NCI-H1105 treated with DMSO at 0.1 percent for 48 hours (cell line): ENCODE measurements at regions not wholly inside any gene's neighbourhood (a gene's known extent, or its start where the extent isn't known, plus 50 kb on each side); places are given as distances from the start of the nearest gene placed in this dataset.
A peak's percentile ranks its signal among the peaks of the same experiment; 100 is the strongest.

Experiments used
- DNase-seq: peaks from one replicate; lab custom pipeline; 2025; lab: John Stamatoyannopoulos, UW

GRCh38 chr1:177847843-177848242 is 122.0 kb downstream of the SEC16B start:
- no peak for DNase-seq

- DNase-seq, result no peak
Observed at GRCh38 chr1:177838907-177839485, 130.9 kb downstream of the SEC16B start.

DNA sequence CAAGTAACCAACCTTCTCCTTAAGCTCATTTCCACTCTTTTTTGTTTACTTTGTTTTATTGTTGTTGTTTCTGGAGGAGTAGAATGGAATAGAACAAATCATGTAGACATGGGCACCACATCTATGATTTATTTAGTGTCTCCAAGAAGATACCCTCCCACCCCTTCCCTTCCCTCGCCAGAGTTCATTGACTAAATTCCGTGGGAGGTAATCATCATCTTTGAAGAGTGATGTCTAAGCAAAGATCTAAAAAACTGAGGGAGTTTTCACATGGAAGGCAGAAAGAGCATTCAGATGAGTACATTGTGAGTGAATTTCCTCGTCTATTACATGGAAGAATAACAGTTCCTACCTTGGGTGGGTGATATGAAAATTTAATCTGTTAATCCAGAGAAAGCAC is 136.2 kb downstream of the SEC16B start:
- no peak for DNase-seq

- no peak for DNase-seq
Observed at GRCh38 chr1:177830531-177831135, 139.2 kb downstream of the SEC16B start.

- no peak for DNase-seq
Observed at GRCh38 chr1:177825276-177825901, 144.5 kb downstream of the SEC16B start.

DNA sequence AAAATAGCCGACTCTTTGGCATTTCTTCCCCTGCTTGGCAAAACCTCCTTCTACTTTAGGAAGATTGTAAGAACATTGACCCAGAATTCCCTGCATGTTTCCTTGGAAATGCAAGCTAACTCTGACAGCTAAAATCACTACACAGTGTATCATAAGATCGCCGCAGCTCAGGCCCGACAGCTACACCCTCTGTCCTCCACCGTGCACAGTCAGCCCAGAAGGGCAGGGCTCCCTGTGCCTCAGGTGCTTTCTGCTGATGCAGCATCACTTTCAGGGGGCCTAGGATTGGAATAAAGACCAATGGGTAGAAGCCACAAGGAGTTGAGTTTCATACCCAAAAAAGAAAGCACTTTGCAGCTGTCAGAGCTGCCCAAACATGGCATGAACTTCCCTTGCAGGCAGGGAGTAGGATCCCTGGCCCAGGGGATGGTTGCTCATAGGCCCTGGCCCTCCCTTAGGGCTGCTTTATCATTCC is 145.3 kb downstream of the SEC16B start:
- no peak for DNase-seq

- DNase-seq, result no peak
Observed at GRCh38 chr1:177820213-177820612, 149.6 kb downstream of the SEC16B start.

DNA sequence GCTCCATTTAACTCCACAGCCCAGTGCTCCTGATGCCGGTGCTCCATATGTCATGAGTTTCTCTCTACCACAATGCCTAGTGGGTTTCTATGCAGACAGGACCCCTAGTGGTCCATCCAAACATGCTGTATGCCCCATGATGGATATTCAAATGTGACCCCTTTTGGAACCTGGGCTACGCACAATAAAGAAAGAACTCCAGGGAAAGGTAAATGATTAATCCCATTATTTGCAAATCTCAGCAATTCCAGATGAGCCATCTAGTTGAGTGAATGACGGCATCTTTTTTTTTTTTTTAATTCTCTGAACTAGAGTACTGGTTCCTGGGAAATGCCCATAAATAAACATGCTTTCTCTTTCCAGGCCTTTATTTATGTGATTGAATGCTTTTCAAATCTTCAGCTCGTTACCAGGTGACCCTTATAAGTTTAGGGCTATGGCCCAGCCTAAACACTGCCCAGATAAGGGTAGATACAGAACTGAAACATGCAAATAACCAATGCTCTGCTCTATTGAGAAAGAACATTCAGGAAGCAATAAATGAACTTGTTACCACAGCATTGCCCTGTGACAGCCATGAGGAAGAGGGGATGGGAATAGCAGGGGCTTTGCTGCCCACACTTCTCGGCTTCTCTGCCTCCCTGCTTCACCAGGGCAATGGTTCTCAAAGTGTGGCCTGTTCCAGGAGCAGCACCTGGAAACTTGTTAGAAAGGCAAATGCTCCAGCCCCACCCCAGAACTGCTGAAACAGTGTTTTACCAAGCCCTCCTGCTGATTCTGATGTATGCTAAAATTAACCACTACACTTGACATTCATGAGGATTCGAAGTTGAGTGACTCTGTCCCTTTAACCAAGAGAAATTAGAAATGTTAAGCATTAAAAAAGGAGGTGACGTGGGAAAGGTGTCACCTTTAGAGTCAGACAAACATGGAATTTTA is 151.7 kb downstream of the SEC16B start:
- no peak for DNase-seq

DNA sequence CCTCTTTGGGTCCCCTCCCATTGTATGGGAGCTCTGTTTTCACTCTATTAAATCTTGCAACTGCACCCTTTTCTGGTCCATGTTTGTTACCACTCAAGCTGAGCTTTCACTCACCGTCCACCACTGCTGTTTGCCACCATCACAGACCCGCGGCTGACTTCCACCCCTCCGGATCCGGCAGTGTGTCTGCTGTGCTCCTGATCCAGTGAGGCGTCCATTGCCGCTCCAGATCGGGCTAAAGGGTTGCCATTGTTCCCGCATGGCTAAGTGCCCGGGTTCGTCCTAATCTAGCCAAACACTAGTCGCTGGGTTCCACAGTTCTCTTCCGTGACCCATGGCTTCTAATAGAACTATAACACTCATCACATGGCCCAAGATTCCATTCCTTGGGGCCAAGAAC is 157.2 kb downstream of the SEC16B start:
- no peak for DNase-seq

- DNase-seq, result no peak
Observed at GRCh38 chr1:177812144-177812543, 157.7 kb downstream of the SEC16B start.

- no peak for DNase-seq
Observed at GRCh38 chr1:177811429-177811828, 158.4 kb downstream of the SEC16B start.

GRCh38 chr1:177809819-177810218 is 160.0 kb downstream of the SEC16B start:
- no peak for DNase-seq

- DNase-seq, result no peak
Observed at GRCh38 chr1:177802304-177802703, 167.6 kb downstream of the SEC16B start.

DNA sequence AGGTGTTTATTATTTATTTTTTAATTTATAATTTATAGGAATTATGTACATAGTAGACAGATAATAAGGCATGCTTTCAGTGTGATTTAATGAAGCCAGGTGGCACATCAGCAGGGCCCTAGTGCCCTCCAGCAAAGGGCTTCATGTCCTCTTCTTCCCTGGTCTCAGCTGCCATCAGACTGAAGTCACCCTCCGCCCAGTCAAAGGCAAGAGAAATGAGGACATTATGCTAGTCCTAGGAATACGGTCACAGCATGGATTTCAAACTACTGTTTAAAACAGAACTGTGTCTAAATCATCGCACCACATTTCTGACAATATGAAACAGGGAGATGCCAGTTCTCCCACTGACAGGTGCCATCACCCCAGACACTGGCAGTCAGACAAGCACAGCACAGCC is 168.1 kb downstream of the SEC16B start:
- no peak for DNase-seq

- DNase-seq, result peak; percentile 56
Observed at GRCh38 chr1:177800400-177801088, 169.3 kb downstream of the SEC16B start.

DNA sequence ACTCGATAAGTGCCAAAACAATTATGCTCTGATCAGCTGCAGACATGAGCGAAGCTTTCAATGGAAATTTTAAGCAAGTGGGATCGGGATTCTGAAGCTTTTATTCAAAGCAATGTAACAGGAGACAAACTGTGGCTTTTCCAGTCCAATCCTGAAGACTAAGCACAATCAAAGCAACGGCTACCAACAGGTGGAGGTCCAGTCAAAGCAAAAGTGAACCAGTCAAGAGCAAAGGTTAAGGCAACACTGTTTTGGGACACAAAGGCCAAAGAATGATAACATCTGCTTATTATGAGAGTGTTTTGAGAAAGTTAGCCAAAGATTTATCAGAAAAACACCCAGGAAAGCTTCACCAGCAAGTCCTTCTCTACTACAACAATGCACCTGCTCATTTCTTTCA is 170.1 kb downstream of the SEC16B start:
- no peak for DNase-seq

GRCh38 chr1:177798614-177799013 is 171.2 kb downstream of the SEC16B start:
- no peak for DNase-seq

GRCh38 chr1:177796561-177796960 is 173.3 kb downstream of the SEC16B start:
- DNase-seq, result no peak

DNA sequence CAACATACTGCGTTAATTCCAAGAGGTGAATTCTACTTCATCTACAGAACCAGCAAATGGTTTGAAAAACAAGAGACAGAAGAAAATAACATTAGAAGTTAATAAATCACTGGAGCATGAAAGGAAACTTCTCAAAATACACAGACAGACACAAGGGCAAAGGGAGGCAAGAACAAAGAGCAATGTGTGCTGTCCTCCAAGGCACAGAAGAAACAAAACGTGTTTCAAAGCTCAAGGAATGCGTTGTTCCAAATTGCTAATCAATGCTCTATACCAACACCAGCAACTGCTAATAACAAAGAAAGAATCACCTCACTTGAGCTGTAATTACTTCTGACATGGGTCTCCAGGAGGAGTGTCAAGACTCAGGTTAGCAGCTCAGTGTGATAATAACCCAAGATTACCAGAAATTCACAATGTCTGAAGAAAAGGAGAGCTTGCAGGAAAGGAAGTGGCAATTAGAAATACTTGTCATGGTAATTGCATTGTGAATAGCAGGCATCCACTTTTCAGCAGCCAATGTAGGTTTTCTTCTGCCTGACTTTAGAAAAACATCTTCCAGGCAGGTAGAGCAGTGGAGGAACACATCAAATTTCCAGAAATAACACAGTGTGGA is 175.4 kb downstream of the SEC16B start:
- no peak for DNase-seq

GRCh38 chr1:177793900-177794299 is 176.0 kb downstream of the SEC16B start:
- DNase-seq, result no peak

DNA sequence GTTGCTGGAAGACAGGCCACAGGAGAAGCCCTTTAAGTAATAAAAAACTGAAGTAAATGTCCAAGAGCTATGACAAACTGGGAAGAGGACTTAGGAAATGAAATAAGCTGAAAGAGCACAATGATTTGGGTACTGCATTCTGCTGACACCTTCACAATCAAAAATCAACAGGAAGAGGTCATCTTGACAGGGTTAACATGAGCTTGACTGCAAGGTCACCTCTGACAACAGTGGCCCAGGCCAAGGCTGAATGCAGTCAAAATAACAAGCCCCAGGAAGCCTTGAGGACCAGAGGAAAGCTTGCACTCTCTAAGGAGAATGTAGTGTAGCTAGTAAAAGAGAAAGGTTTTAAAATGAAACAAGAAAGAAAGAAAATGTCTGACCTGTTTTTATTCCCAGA is 179.3 kb downstream of the SEC16B start:
- no peak for DNase-seq
